Inferior parietal cortex (tissue), 1 donor: ENCODE measurements at regions not wholly inside any gene's neighbourhood (a gene's known extent, or its start where the extent isn't known, plus 50 kb on each side); places are given as distances from the start of the nearest gene placed in this dataset.
"Not testable (repeated sequence)": the region's sequence is repeated elsewhere in the genome, so short reads cannot be mapped to it uniquely, and the experiment has no call there.

Experiments used
- DNase-seq: peaks from one replicate; pipeline ENCODE4 v3.0.0-alpha.2; 2016; ENCODE audit errors: extremely low spot score

GRCh38 chr12:17358835-17359234 lies 731.2 kb downstream of the RERGL start:
- no peak for DNase-seq

DNA sequence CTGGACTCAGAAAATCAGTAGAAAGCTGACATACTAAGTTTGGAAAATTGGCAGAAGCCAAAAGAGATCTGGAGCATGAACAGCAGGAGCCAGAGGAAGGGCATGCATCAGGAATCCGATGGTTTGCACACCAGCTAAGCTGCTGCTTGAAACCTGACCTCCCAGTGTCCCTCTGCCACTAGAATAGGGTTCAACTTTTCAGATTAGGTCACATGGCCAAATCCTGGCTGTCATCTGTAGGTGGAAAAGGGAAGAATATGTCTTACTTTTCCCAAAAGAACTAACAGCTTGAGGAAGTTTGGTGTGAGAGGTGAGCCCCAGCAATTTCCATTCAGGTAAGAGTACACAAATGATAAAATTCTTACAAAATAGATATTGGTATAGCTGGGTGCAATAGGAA lies 732.6 kb downstream of the RERGL start:
- no peak for DNase-seq

DNA sequence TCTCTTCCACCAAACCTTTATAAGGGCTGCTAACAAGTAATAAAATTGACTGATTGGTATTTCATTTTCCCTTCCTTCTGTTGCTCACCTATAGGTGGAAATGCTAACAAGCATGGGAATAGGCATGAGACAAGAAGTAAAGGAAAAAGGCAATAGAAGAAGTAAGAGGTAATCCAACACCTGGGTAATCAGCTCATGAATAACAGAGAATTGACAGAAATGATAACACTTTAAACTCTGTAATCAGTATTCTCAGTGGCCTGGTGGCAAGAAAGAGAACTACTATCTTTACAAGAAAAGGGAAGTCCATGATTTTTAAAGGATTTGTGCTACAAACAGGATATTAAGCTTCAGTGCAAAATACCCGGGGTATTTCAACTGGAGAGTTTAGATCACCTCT lies 737.8 kb downstream of the RERGL start:
- no peak for DNase-seq

DNA sequence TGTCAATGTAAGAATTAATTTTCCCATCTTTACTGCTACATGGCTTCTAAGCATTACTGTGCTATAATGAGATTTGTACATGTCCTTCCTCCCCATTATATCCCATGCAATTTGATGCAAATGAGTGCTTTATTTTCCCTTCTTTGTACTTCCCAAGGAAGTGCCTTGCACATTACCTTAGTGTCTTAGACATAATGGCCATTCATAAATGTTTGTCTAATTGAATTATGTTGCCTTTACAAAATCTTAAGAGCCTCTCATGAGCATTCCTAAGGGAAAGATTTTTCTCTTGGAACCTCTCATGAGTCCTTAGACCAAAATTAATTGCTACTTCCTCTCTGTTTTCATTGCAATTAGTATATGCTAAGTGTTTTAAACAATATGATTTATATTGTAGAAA lies 741.7 kb downstream of the RERGL start:
- DNase-seq, result no peak

GRCh38 chr12:17344649-17345048 lies 738.7 kb upstream of the LMO3 start:
- DNase-seq, result no peak

- no peak for DNase-seq
Measured at GRCh38 chr12:17342381-17342961, 736.5 kb upstream of the LMO3 start.

DNA sequence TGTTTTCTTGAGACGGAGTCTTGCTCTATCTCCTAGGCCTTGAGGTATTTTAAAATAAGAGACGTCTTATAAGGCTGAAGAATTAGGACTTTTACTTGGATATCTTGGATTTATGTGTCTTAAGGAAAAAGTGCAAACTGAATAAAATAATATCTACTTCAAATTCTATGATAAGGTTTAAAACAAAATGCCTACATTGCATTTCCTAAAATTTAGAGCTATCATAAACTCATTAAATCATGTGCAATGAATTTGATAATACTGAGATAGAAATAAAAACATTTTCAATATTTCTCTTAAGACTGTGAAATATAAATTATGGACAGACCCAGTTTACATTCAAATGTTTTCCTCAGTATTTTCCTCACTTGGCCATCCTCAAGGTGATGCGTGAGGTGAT lies 729.5 kb upstream of the LMO3 start:
- no peak for DNase-seq

DNA sequence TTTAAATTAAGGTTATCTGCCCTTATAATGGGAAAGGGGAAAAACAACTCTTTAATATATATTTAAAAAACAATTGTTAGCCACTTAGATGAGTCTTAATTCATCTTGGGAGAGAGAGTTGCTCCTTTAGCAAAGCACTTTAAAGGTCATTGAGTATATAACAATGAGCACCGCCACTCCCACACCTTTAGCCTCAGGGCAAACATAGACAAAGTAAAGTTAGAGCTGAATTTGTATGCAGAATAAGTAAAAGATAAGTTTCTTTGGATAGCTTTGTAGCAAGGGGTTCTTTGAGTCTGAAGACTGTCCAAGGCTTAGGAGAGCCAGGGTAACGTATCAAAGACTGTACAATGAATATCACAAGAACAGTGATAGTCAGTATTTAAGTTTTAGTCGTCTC lies 728.8 kb upstream of the LMO3 start:
- DNase-seq, result no peak

GRCh38 chr12:17333287-17333686 lies 727.3 kb upstream of the LMO3 start:
- no peak for DNase-seq

GRCh38 chr12:17326649-17327048 lies 720.7 kb upstream of the LMO3 start:
- DNase-seq, result no peak

GRCh38 chr12:17322090-17322489 lies 716.1 kb upstream of the LMO3 start:
- DNase-seq, result no peak

- DNase-seq, result no peak
Measured at GRCh38 chr12:17304503-17305347, 698.8 kb upstream of the LMO3 start.

DNA sequence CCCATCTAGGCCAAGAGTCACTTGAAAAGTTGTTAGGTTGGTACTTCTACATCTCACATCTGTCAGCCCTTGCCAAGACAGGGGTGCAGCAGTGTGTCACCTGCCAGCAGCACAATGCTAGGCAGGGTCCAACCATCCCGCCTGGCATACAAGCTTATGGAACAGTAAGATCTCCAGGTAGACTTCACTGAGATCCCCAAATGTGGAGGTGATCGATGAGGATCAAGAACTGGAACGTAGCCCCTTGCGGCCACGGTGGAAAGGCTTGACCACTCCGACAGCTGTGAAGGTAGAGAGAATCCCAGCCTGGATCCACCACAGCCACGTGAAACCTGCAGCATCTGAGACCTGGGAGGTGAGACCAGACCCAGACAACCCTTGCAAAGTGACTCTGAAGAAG lies 696.0 kb upstream of the LMO3 start:
- no peak for DNase-seq

GRCh38 chr12:17301544-17301943 lies 695.6 kb upstream of the LMO3 start:
- DNase-seq, result no peak

DNA sequence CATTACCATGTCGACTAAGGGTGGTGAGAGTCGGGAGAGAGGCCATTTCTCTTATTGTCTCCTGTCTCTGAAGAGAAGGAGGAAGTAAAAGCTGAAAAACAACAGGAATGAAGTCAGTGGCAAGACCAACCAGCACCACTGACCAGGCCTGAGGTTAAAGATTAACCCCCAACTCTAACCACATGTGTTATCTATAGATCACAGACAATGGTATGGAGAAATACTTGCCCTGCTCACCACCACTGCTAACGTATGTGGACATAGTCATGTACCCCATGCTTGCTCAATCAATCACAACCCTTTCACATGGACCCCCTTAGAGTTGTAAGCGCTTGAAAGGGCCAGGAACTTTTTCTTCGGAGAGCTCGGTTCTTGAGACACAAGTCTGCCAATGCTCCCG lies 690.9 kb upstream of the LMO3 start:
- no peak for DNase-seq

- no peak for DNase-seq
Measured at GRCh38 chr12:17286874-17287273, 680.9 kb upstream of the LMO3 start.

- no peak for DNase-seq
Measured at GRCh38 chr12:17284873-17285272, 678.9 kb upstream of the LMO3 start.

DNA sequence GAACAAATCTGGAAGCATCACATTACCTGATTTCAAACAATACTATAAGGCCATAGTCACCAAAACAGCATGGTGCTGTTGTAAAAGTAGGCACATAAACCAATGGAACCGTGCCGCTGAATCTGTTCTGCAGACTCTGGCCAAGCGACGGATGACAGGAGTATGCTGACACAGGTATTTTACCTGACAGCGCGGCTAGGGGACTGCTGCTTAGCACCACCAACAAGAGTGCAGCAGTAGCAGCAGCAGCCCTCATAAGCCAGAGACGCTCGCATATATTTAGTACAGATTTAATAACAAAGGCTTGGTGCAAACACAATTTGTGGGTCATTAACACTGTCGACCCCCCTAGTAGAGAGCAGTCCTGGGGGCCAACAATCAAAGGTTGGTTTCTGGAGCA lies 677.6 kb upstream of the LMO3 start:
- no peak for DNase-seq

DNA sequence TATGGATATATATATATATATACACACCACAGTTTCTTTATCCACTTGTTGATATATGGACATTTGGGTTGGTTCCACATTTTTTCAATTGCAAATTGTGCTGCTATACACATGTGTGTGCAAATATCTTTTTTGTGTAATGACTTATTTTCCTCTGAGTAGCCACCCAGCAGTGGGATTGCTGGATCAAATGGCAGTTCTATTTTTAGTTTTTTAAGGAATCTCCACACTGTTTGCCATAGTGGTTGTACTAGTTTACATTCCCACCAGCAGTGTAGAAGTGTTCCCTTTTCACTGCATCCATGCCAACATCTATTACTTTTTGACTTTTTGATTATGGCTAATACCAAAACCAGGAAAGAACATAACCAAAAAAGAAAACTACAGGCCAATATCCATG lies 676.2 kb upstream of the LMO3 start:
- not testable (repeated sequence) for DNase-seq

GRCh38 chr12:17278946-17279345 lies 673.0 kb upstream of the LMO3 start:
- DNase-seq, result no peak

- DNase-seq, result no peak
Measured at GRCh38 chr12:17276196-17276595, 670.2 kb upstream of the LMO3 start.

GRCh38 chr12:17266856-17267255 lies 660.9 kb upstream of the LMO3 start:
- DNase-seq, result no peak

DNA sequence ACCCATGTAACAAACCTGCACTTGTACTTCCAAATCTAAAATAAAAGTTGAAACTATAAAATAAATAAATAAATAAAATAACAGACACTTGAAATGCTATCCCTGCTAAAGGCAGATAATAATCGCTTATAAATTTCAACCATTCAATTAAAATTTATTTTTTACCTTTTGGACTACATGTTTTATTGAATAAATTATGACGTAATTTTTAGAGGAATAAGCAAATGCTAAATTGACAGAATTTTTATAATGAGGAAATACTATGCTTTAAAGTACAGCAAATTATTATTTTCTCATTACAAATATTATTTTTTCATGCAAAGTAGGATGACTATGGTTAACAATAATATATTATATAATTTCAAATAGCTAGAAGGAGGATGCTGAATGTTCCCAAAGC lies 658.6 kb upstream of the LMO3 start:
- no peak for DNase-seq

GRCh38 chr12:17239874-17240273 lies 633.9 kb upstream of the LMO3 start:
- DNase-seq, result no peak
